GM18867 (cell line): ENCODE measurements at regions not wholly inside any gene's neighbourhood (a gene's known extent, or its start where the extent isn't known, plus 50 kb on each side); places are given as distances from the start of the nearest gene placed in this dataset.
A peak's percentile ranks its signal among the peaks of the same experiment; 100 is the strongest.
"Not testable (repeated sequence)": the region's sequence is repeated elsewhere in the genome, so short reads cannot be mapped to it uniquely, and the experiment has no call there.

Experiments used
- ATAC-seq: cut with Tn5 transposase; IDR thresholded peaks from one replicate; pipeline ENCODE4 v1.9.1; 2021; ENCODE audit warnings: mild to moderate bottlenecking, moderate library complexity; ENCODE audit not compliant: unreplicated experiment

DNA sequence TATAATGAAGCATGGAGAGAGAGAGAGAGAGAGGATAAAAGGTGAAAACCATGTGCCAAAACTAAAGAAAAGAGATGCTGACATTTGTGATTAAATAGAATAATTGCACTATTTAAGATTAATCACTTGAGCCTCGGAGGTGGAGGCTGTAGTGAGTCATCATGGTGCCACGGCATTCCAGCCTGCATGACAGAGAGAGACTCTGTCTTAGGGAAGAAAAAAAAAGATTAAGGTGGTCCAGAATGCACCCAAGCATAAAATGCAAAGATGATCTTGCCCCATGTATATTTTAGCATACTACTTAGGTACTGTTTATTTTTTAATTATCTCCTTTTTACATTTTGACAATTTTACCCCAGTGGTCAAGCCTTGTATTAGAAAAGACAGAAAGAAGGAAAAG, 742.5 kb downstream of the SPATA31A1 start:
- ATAC-seq = not testable (repeated sequence)

DNA sequence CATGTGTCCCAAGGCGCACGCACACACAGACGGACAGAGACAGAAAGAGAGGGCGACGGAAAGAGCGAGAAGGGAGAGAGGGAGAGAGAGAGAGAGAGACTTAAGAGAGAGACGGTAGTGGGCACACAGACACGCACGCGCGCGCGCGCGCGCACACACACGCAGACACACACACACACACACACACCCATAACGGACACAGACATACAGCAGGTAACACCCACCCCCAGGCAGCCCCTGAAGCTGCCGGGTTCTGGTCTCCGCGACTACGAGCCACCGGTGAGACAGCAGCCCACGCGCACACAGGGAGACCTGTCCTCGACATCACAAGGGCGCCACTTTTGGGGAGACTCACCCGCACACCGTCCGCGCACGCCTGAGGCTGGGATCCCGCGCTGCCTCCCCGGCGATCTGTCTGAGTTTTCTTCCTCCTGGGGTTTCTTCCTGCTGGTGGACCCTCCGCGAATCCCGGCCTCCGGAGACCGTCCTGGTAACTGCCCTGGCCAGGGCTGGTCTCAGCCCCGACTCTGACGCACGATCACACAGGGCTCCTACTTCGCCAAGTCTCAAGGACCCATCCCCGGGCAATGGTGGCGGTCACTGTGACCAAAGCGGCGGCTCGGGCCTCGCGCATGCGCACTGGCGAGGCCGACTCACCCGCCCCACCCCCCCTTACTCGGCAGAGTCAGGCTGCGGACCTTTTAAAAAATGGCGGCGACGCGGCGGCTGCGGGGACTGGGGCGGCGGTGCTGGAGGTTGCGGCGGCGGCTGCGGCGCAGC, 750.7 kb downstream of the SPATA31A1 start:
- ATAC-seq = peak; percentile 56

DNA sequence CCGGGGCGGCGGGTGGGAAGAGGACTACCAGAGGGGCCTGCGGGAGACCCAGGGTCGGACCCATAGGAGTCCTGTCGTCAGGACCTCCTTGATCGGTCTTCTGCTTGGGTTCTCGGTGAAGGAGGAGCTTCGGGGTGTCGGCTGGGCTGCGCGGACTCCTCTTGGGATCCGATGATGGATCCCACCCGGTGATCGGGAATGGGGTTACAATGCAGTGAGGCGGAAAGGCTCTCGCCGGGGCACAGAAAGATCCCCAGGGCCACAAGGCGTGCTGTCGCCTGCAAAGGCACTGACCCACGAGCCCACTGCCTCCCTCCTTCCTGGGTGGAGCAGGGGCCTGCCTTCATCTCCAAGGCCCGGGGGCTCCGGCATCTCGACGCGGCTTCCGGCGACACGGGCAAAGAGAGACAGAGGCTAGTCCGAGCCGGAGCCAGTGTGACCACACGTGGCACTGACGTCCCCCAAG, 751.3 kb downstream of the SPATA31A1 start:
- not testable (repeated sequence) for ATAC-seq

- ATAC-seq = not testable (repeated sequence)
Observed at GRCh38 chr9:40107251-40107650, 751.8 kb downstream of the SPATA31A1 start.

DNA sequence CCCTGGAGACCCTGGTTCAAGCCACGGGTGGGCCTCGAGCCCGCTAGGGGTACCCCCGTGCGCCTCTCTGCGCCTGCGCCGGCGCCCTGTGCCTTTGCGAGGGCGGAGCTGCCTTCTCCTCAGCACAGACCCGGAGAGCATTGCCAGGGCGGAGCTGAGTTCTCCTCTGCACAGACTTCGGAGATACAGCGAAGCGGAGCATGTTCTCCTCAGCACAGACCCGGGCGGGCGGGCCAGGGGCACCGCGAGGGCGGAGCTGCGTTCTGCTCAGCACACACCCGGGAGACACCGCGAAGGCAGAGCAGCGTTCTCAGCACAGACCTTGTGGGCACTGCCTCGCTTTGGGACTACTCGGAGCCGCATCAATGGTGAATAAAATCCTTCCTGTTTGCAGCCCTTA, 753.0 kb downstream of the SPATA31A1 start:
- not testable (repeated sequence) for ATAC-seq

DNA sequence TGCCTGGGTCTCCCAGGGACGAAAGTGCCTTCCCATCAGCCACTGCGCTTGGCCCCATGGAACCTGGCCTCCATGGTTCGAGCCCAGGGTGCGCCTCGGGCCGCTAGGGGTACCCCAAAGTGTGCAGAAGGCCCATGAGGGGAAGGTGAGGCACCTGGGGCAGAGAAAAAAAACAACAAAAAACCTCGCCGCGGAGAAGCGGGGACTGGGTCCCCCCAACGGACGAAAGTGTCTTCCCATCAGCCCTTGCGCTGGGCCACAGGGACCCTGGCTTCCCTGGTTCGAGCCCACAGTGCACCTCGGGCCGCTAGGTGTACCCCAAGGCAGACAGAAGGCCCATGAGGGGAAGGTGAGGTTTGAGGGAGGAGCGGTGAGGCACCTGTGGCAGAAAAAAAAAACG, 755.3 kb downstream of the SPATA31A1 start:
- ATAC-seq = not testable (repeated sequence)

- not testable (repeated sequence) for ATAC-seq
Observed at GRCh38 chr9:40111571-40111970, 756.1 kb downstream of the SPATA31A1 start.

DNA sequence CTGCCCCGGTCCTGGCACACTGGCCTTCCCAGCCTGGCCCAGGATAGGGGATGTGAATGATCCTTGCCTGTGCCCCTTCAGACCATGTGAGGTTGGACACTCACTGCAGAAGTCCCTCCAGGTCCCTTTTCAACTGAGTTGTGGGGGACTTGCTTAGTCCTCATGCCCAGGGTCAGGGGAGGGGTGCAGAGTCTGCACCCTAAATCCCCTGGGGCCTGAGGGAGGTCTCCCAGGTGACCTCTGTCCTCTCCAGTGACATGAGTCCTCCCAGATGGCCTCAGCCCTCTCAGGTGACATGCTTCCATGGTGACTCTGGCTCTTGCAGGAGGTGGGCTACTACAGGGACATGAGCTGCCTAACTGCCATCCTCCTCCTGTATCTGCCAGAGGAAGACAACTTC, 775.1 kb downstream of the SPATA31A1 start:
- ATAC-seq = not testable (repeated sequence)

DNA sequence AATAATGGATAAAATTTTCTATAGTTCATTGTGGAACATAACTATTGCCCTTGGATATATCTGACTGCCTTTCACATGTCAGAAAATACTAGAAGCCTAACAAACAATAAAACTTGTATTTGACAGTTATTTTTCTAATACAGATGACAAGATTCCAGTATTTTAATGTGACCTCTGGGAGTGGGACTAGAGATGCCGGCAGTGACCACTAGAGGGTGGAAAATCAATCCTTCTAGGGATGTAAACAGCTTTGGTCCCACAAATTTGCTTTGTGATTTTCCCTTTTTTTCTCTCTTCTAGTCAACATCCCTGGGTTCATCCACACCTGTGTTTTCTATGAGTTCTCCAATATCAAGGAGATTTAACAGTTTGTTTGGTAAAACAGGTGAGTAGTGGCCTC, 813.7 kb downstream of the SPATA31A1 start:
- peak; percentile 85 for ATAC-seq

GRCh38 chr9:40173316-40173715, 817.8 kb downstream of the SPATA31A1 start:
- not testable (repeated sequence) for ATAC-seq

- not testable (repeated sequence) for ATAC-seq
Observed at GRCh38 chr9:40174035-40174434, 818.6 kb downstream of the SPATA31A1 start.

DNA sequence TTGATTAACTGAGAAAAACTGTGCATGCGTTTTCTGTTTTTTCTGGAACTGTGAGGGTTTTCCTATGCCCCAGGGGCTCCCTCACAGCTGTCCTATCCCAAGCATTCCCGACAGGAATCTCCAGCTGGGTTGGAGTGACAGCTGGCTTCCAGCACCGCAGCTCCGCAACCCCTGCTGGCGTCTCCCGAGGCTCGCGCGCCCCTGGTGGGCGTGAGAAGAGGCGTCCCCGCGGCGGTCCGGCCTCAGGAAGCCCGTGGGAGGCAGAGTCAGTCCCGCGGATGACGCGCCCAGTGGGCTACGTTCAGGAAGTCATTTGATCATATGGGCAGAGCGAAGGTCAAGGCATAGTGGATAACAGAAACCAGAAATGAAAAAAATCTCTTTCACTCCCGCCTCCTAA, 821.9 kb downstream of the SPATA31A1 start:
- ATAC-seq = not testable (repeated sequence)

- ATAC-seq = not testable (repeated sequence)
Observed at GRCh38 chr9:40191403-40191802, 835.9 kb downstream of the SPATA31A1 start.

- not testable (repeated sequence) for ATAC-seq
Observed at GRCh38 chr9:40192162-40192561, 836.7 kb downstream of the SPATA31A1 start.

- ATAC-seq = not testable (repeated sequence)
Observed at GRCh38 chr9:40196165-40196714, 840.8 kb downstream of the SPATA31A1 start.

DNA sequence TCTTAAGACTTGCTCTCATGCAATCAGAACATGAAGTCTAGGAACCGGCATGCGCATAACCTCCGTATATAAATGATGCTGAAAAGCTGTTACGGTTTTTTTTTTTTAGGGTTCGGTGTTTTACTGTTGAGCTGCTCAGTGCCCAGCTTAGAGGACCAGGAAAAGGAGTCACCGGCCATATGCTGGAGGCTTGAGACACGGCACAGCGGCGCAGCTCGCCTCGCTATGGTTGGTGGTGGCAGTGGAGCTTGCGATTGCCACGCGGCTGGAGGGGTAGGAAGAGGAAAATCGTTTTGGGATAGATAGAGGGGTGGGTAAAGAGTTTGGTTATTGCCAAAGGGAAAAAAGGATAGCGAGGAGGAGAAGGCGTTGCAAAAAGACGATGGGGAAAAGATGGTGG, 841.3 kb downstream of the SPATA31A1 start:
- ATAC-seq = not testable (repeated sequence)

DNA sequence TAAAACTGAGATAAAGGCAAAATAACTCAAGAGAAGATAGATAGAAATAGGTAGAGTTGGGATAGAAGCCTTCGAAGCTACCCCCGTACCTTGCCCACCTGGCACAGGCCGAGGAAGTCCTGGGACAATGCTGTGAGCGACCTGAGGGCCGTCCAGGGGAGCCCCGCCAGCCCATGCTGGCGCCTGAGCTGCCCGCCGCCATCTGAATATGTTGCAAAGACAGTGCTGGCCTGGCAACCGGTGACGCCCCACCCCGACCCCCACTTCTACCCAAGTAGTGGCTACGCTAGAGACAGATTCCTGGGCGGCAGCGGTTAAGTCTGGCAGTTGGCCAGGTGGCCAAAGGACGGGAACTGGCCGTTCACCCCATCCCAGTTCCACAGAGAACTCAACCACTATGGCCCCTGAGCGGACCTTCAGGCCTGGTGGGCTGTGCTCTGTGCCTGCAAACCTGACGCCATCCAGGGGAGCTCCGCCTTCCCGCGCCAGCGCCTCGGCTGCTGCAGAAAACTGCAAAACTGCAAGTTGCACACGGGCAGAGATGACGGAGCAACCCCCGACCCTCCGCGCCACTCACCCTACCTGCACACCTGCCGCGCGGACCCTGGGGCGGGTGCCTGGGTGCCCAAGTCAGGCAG, 866.2 kb downstream of the SPATA31A1 start:
- not testable (repeated sequence) for ATAC-seq

DNA sequence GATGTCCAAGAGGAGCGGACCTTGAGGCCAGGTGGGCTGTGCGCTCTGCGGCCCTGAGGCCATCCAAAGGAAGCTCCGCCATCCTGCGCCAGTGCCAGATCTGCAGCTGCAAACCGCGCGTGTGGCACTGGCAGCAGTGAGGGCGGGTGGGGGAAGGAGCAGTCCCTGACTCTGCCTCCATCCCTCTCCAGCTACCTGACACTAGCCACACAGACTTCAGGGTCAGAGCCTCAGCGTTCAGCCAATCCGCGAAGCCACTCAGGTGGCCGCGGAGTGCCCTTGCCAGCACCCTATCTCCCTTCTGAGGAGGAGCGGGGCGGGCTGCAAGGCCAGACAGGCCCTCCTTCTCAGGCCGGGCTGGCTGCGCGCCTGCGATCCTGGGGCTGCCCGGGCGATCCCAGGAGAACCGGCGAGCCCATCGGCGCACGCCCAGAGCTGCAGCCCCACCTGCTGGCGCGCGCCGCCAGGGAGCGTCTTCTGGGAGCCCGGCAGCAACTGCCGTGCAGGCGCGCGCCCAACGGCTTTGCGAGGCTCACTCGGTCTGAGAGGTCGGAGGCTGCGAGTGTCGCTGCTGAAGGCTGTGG, 867.2 kb downstream of the SPATA31A1 start:
- not testable (repeated sequence) for ATAC-seq

- ATAC-seq = not testable (repeated sequence)
Observed at GRCh38 chr9:40223353-40223752, 867.9 kb downstream of the SPATA31A1 start.
